HepG2 (cell line): ENCODE measurements at regions not wholly inside any gene's neighbourhood (a gene's known extent, or its start where the extent isn't known, plus 50 kb on each side); places are given as distances from the start of the nearest gene placed in this dataset.

ENCODE experiments used
- ATAC-seq: fragments of 200-7000 bp; cut with Tn5 transposase; 3 replicates; pipeline ENCODE4 v1.9.1; 2020; ENCODE audit warnings: mild to moderate bottlenecking, moderate library complexity
- BruUV-seq: library from RNA; stranded (reverse); fragments of 400-500 nt; replicated peaks from 2 replicates; lab custom pipeline; 2021; lab: Mats Ljungman, UMichigan
- CTCF ChIA-PET: fragments of 300-600 bp; formaldehyde crosslinking; extraction: SDS; loops from one replicate; lab custom pipeline; 2021; ENCODE audit warnings: low total read pairs, inconsistent platforms, low intra/inter-chr PET ratio; lab: Yijun Ruan, JAX
- POLR2A ChIA-PET: fragments of 350-600 bp; sonication (Branson Sonifier 250); formaldehyde crosslinking; loops from one replicate; lab custom pipeline; 2020; ENCODE audit warnings: antibody characterized with exemption, inconsistent platforms; lab: Yijun Ruan, JAX
- DNase-seq: peaks from one replicate; pipeline ENCODE4 v3.0.0-alpha.2; 2015; ENCODE audit warnings: low spot score
- FAIRE-seq: peaks from 3 replicates; lab custom pipeline; 2011; peaks lifted over from hg19 to GRCh38; lab: Jason Lieb, UNC
- H2AFZ ChIP-seq: one replicate; pipeline ENCODE4 v1.6.1; 2011; ENCODE audit warnings: low read length, inconsistent platforms
- H3K27ac ChIP-seq: fragments of 300-600 bp; 3 replicates; pipeline ENCODE4 v1.8.0; 2011; ENCODE audit warnings: mixed run types, mild to moderate bottlenecking, mixed read lengths, low read length, inconsistent platforms; ENCODE audit not compliant: insufficient read depth; ENCODE audit errors: extremely low read length
- H3K27me3 ChIP-seq, 2 experiments: fragments of 200-600 bp in 1 of 2; 2 replicates in 1 of 2; 3 replicates in 1 of 2; pipeline versions ENCODE4 v1.6.0 to v1.8.0; 2011; ENCODE audit warnings: low read length in 2 of 2, mild to moderate bottlenecking in 2 of 2, moderate library complexity in 2 of 2, inconsistent platforms in 1 of 2; ENCODE audit not compliant: insufficient read depth in 2 of 2, control insufficient read depth in 1 of 2
- H3K36me3 ChIP-seq, 2 experiments: fragments of 200-600 bp in 1 of 2; replicated peaks in 1 of 2; 2 replicates in 1 of 2; 3 replicates in 1 of 2; pipeline versions ENCODE4 v1.5.1 to v1.8.0; 2011; ENCODE audit warnings: low read length in 2 of 2, inconsistent platforms in 1 of 2; ENCODE audit not compliant: insufficient read depth in 2 of 2, control insufficient read depth in 1 of 2
- H3K4me1 ChIP-seq: 2 replicates; pipeline ENCODE4 v1.5.1; 2012; ENCODE audit warnings: low read length, inconsistent platforms; ENCODE audit not compliant: insufficient read depth
- H3K4me2 ChIP-seq: 2 replicates; pipeline ENCODE4 v1.6.0; 2011; ENCODE audit warnings: low read depth, low read length, inconsistent platforms
- H3K4me3 ChIP-seq, 3 experiments: fragments of 200-600 bp in 1 of 3; sonication (generic), shearing (Covaris generic) in 1 of 3; replicated peaks in 1 of 3; 2 replicates each; pipeline ENCODE4 v1.5.1; 2011 to 2016; ENCODE audit warnings: low read length in 3 of 3, inconsistent platforms in 2 of 3, low read depth in 2 of 3, mild to moderate bottlenecking in 2 of 3, control low read depth in 1 of 3, mixed read lengths in 1 of 3; ENCODE audit not compliant: insufficient read depth in 1 of 3
- H3K79me2 ChIP-seq: one replicate; pipeline ENCODE4 v1.6.1; 2011; ENCODE audit warnings: low read length, inconsistent platforms; ENCODE audit not compliant: insufficient read depth
- H3K9ac ChIP-seq: 2 replicates; pipeline ENCODE4 v1.6.0; 2011; ENCODE audit warnings: mild to moderate bottlenecking, low read depth, low read length, inconsistent platforms; ENCODE audit not compliant: insufficient read depth
- H3K9me3 ChIP-seq: 2 replicates; pipeline ENCODE4 v1.5.1; 2012; ENCODE audit warnings: mild to moderate bottlenecking, low read length
- H4K20me1 ChIP-seq: 2 replicates; pipeline ENCODE4 v1.6.0; 2011; ENCODE audit warnings: inconsistent platforms, mild to moderate bottlenecking, low read length, moderate library complexity; ENCODE audit not compliant: insufficient read depth
- MYNN ChIP-seq: sonication (generic); formaldehyde crosslinking; IDR thresholded peaks from 2 replicates; pipeline ENCODE4 v1.4.0; 2020; ENCODE audit warnings: mild to moderate bottlenecking, low read depth, missing genetic modification reagents
- NFYC ChIP-seq: IDR thresholded peaks from 2 replicates; pipeline ENCODE4 v1.6.1; 2016; ENCODE audit warnings: missing genetic modification reagents, missing compliant biosample characterization
- PHF20 ChIP-seq: sonication (generic); formaldehyde crosslinking; IDR thresholded peaks from 2 replicates; pipeline ENCODE4 v1.5.0; 2020; ENCODE audit warnings: mild to moderate bottlenecking, missing genetic modification reagents
- RBM39 ChIP-seq: fragments of 200-400 bp; formaldehyde crosslinking; IDR thresholded peaks from one replicate; pipeline ENCODE4 v1.6.1; 2018; ENCODE audit warnings: antibody characterized with exemption, mild to moderate bottlenecking, low read depth, low read length; ENCODE audit not compliant: poor library complexity, severe bottlenecking
- SP2 ChIP-seq: sonication (generic); formaldehyde crosslinking; IDR thresholded peaks from 2 replicates; pipeline ENCODE4 v1.5.1; 2020; ENCODE audit warnings: mild to moderate bottlenecking, missing genetic modification reagents
- ZBTB40 ChIP-seq, 2 experiments: fragments of 450-650 bp in 1 of 2; sonication (generic) in 1 of 2; formaldehyde crosslinking in 1 of 2; IDR thresholded peaks; 2 replicates each; pipeline versions ENCODE4 v1.6.1 to v1.8.0; 2016 to 2022; ENCODE audit warnings: antibody characterized with exemption in 1 of 2, mild to moderate bottlenecking in 1 of 2, missing genetic modification reagents in 1 of 2
- ZNF652 ChIP-seq: IDR thresholded peaks from 2 replicates; pipeline ENCODE4 v1.6.1; 2016; ENCODE audit warnings: low read depth, borderline replicate concordance
- ZNF737 ChIP-seq: sonication (generic); formaldehyde crosslinking; IDR thresholded peaks from 2 replicates; pipeline ENCODE4 v1.5.0; 2020; ENCODE audit warnings: missing genetic modification reagents, mild to moderate bottlenecking, borderline replicate concordance
- WGBS: methylation state at CpG from one replicate; pipeline ENCODE4 v1.1.6; 2017; ENCODE audit warnings: low lambda C conversion rate; 5-methylcytosine and 5-hydroxymethylcytosine counted together
- in situ Hi-C: cut with HindIII; loops from 2 replicates; pipeline ENCODE4 v1.10.0; 2017; ENCODE audit warnings: low pct_unique_long_range_greater_than_20kb; ENCODE audit not compliant: extremely low pct_ligation_motif_present
- intact Hi-C: fragments of 100-400 bp; cut with micrococcal nuclease; formaldehyde crosslinking; loops from one replicate; pipeline ENCODE4 v1.10.0; 2022; ENCODE audit not compliant: unreplicated experiment
- TF ChIP-seq, protein P1 (sequence below): sonication (generic); formaldehyde crosslinking; IDR thresholded peaks from 2 replicates; pipeline ENCODE4 v1.9.0; 2022; ENCODE audit warnings: low read depth, missing genetic modification reagents

DNA sequence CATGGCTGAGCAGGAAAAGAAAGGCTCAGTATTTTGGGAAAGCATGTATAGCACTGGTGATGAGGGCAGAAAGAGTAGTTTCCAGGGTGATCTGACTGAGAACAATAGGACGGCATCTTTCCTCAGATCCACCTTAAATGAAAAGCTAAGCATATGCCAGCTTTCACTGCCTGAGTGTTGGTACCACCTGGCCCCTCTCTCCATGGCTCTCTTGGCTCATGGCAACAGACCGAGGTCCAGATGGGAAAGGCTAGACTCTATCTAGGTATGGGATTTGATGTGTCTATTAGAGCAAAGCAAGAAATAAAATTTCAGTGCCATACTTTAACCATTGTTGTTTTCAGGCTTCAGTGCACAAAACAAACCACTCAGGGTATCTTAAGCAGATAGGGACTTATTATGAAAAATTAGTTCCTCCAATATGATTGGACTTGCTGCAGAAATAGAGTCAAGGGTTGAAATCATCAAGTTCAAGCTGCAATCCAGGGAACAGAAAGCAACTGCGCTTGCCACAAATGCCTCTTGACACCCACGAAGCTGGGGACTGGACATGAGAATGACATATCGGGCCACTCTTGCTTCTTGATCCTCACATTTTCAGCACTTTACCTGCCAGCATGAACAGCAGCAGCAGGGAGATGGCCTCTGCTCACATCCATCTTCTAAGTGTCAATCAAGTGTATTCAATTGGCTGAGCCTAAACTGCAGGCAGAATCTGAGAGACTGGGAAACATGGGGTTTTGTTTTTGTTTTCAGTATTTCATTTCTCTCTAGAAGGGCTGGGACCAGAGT, 64.0 kb upstream of the SNX19 start:
- ChIA-PET POLR2A (no interaction called here), CTCF (no interaction called here)
- no peaks in the 10 kb centered on the region for H3K36me3 ChIP-seq
- no peak overlapping the region for H3K4me2 ChIP-seq
- in situ Hi-C loops: no loop called here
- H3K79me2 ChIP-seq: no peaks in the 10 kb centered on the region
- DNase-seq (no peak), FAIRE-seq (no peak), ATAC-seq (no peak)
- no peak overlapping the region for H3K4me3 ChIP-seq
- no peaks in the 10 kb centered on the region for H3K27me3 ChIP-seq
- no peak overlapping the region for H3K9ac ChIP-seq
- TF ChIP-seq NFYC (CRISPR knock-in tag) (no peak), MYNN (CRISPR knock-in tag) (no peak), SP2 (no peak), ZBTB40 (IDR thresholded peaks at IDR 0.05) (no peak), ZBTB40 (CRISPR knock-in tag; IDR thresholded peaks at IDR 0.05) (no peak), ZNF737 (CRISPR knock-in tag) (no peak), RBM39 (no peak), PHF20 (no peak), ZNF652 (CRISPR knock-in tag) (no peak)
- TF ChIP-seq, protein P1, sequence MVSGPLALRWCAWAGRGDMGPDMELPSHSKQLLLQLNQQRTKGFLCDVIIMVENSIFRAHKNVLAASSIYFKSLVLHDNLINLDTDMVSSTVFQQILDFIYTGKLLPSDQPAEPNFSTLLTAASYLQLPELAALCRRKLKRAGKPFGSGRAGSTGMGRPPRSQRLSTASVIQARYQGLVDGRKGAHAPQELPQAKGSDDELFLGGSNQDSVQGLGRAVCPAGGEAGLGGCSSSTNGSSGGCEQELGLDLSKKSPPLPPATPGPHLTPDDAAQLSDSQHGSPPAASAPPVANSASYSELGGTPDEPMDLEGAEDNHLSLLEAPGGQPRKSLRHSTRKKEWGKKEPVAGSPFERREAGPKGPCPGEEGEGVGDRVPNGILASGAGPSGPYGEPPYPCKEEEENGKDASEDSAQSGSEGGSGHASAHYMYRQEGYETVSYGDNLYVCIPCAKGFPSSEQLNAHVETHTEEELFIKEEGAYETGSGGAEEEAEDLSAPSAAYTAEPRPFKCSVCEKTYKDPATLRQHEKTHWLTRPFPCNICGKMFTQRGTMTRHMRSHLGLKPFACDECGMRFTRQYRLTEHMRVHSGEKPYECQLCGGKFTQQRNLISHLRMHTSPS (CRISPR knock-in tag): no peak
- no peaks in the 10 kb centered on the region for H3K4me1 ChIP-seq
- no peaks in the 10 kb centered on the region for H4K20me1 ChIP-seq
- H3K9me3 ChIP-seq: no peaks in the 10 kb centered on the region
- BruUV-seq: no TSS peak
- H3K27ac ChIP-seq: no peak overlapping the region
- no peak overlapping the region for H2AFZ ChIP-seq
- 0% methylated on average over 5 of the region's 5 CpGs for WGBS
- intact Hi-C loops: no loop called here
